HCEC 1CT (cell line): ENCODE measurements at regions not wholly inside any gene's neighbourhood (a gene's known extent, or its start where the extent isn't known, plus 50 kb on each side); places are given as distances from the start of the nearest gene placed in this dataset.
"Not testable (repeated sequence)": the region's sequence is repeated elsewhere in the genome, so short reads cannot be mapped to it uniquely, and the experiment has no call there.

ENCODE experiments used
- DNase-seq: peaks from one replicate; pipeline ENCODE4 v3.0.0-alpha.2; 2017

- no peak for DNase-seq
These were observed 151.8 kb upstream of the HEY2 start for GRCh38 chr6:125597411-125598253.

- peak; percentile 83 for DNase-seq
These were observed 151.0 kb upstream of the HEY2 start for GRCh38 chr6:125598422-125598821.

- no peak for DNase-seq
These were observed 145.2 kb upstream of the HEY2 start for GRCh38 chr6:125604257-125604656.

GRCh38 chr6:125611573-125612344, 137.7 kb upstream of the HEY2 start:
- no peak for DNase-seq

GRCh38 chr6:125612345-125612846, 137.0 kb upstream of the HEY2 start:
- DNase-seq: no peak

- DNase-seq: no peak
These were observed 130.8 kb upstream of the HEY2 start for GRCh38 chr6:125618629-125619028.

- no peak for DNase-seq
These were observed 126.3 kb upstream of the HEY2 start for GRCh38 chr6:125623085-125623484.

GRCh38 chr6:125631165-125631564, 118.3 kb upstream of the HEY2 start:
- DNase-seq: no peak

- not testable (repeated sequence) for DNase-seq
These were observed 113.4 kb upstream of the HEY2 start for GRCh38 chr6:125636011-125636410.

GRCh38 chr6:125636671-125637070, 112.8 kb upstream of the HEY2 start:
- no peak for DNase-seq

- no peak for DNase-seq
These were observed 112.2 kb upstream of the HEY2 start for GRCh38 chr6:125637207-125637606.

GRCh38 chr6:125639466-125640020, 109.9 kb upstream of the HEY2 start:
- DNase-seq: no peak

- DNase-seq: no peak
These were observed 108.8 kb upstream of the HEY2 start for GRCh38 chr6:125640441-125641150.

GRCh38 chr6:125643967-125644661, 105.3 kb upstream of the HEY2 start:
- not testable (repeated sequence) for DNase-seq

- no peak for DNase-seq
These were observed 102.0 kb upstream of the HEY2 start for GRCh38 chr6:125647391-125647790.

- not testable (repeated sequence) for DNase-seq
These were observed 95.7 kb upstream of the HEY2 start for GRCh38 chr6:125653752-125654151.

GRCh38 chr6:125655511-125655910, 93.9 kb upstream of the HEY2 start:
- no peak for DNase-seq

- DNase-seq: no peak
These were observed 93.1 kb upstream of the HEY2 start for GRCh38 chr6:125656287-125656870.

- no peak for DNase-seq
These were observed 91.3 kb upstream of the HEY2 start for GRCh38 chr6:125658136-125658535.

GRCh38 chr6:125658759-125659431, 90.5 kb upstream of the HEY2 start:
- DNase-seq: no peak

GRCh38 chr6:125659887-125660286, 89.5 kb upstream of the HEY2 start:
- no peak for DNase-seq
